ENCODE measurements at regions not wholly inside any gene's neighbourhood (a gene's known extent, or its start where the extent isn't known, plus 50 kb on each side); places are given as distances from the start of the nearest gene placed in this dataset.
"Not testable (repeated sequence)": the region's sequence is repeated elsewhere in the genome, so short reads cannot be mapped to it uniquely, and the experiment has no call there.

DNA sequence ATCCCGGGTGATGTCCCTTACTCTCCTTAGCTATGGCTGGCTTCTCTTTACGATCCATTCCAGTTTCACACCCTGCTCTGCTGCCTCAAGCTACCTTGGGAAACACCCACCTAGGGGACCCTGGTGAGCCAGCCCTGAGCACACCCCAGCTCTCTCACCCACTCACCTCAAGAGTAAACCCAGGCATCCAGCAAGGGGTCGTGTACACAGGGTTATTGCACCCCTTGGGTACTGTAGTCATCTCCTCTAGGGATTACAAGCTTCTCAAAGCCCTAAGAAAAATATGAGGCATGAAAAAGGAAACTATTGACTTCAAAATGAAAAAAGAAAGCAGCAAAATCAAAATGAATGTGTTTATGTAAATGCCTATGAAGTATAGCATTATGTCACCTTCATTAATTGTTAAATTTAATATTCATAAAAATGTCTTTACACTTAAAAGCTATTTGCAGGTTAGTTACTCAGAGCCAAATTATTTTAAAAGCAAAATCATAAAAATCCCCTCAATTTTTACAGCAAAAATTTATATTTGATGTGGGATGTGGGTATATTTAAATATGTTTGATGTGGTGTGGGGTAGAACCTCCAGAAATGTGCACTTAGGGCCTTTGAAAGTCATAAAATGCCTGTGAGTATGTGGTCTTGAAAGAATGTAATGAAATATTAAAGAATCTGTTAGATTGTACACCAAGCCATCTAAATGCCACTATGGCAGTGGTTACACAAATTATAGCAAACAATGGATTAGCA is 190.3 kb downstream of the C1orf94 start:
- FAIRE-seq (no peak), DNase-seq (ENCODE audit: insufficient read length, low spot score) (no peak)

DNA sequence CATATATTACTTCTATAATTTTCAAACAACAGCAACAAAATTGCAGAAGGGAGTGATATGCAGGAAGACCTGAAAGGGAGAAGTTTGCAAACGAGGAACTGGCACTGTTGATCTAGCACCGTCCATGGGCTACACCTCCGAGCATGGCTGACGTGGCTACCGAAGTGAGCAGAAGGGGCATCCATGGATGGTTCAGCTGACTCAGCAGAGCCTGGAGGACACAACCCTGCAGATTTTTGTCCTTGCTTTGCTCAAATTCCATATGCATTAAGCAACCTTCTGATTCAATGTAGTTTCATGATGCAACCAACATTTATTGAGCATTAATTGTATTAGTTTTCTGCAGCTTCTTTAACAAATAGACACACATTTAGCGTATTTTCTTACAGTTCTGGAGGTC is 191.2 kb downstream of the C1orf94 start:
- no peak for FAIRE-seq
- DNase-seq (ENCODE audit: insufficient read length, low spot score): no peak

DNA sequence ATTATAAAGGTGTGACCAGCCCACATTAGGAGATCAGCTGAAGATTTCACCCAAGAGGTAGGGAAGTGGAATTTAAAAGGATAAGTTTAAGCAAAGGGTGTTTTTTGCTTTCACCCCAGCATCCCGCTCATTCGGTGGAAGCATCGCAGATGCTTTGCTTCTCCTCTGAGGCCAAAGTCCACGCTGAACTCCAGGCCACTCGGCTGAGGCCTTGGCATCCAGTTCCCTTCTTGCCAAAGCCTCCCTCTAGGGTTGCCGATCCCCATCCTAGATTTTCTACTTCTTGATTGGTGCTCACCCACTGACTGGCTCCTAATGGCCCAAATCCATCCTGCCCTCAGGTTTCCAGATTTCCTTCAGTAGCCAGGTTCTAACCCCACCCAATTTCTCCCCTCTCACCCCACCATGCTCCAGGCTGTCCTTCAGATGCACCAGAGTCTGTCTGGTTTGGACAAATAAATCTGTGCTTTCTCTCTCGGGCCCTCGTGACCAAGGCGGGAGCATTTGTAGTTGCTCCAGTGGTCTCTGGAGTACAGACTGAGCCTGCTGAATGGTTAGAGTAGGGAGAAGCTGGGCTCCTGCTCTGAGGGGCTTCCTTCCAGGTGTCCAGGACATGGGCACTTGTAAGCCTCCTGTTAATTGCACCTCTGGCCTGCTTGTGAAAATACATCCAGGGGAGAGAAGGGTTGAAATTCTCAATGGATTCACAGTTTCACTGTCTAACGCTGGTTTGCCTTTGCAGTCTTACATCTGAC is 193.2 kb downstream of the C1orf94 start:
- FAIRE-seq (no peak), DNase-seq (ENCODE audit: insufficient read length, low spot score) (no peak)

- DNase-seq (ENCODE audit: insufficient read length, low spot score) (no peak), FAIRE-seq (no peak)
These were observed 194.0 kb downstream of the C1orf94 start for GRCh38 chr1:34370748-34371147.

GRCh38 chr1:34371179-34371578 is 194.5 kb downstream of the C1orf94 start:
- FAIRE-seq; DNase-seq (ENCODE audit: insufficient read length, low spot score): not testable (repeated sequence)

GRCh38 chr1:34371829-34372532 is 195.3 kb downstream of the C1orf94 start:
- no peak for DNase-seq (ENCODE audit: insufficient read length, low spot score)
- FAIRE-seq: no peak

- DNase-seq (ENCODE audit: insufficient read length, low spot score): no peak
- FAIRE-seq: no peak
These were observed 196.2 kb downstream of the C1orf94 start for GRCh38 chr1:34372891-34373290.

DNA sequence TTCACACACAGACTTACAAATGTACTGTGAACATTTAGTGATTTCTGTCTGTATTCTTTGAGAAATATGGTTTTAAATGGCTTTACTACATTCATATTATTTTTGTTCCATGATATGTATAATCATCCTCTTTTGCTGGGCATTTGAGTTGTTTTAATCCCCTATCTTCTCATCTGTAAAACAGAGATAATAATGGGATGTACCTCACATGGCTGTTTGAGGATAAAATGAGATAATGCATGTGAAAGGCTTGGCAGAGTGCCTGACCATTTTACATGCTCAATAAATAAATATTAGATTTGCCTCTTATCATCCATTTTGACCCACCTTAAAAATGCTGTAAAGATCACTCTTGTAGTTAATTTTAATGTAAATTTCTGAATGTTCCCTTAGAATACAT is 197.2 kb downstream of the C1orf94 start:
- FAIRE-seq (no peak), DNase-seq (ENCODE audit: insufficient read length, low spot score) (no peak)

DNA sequence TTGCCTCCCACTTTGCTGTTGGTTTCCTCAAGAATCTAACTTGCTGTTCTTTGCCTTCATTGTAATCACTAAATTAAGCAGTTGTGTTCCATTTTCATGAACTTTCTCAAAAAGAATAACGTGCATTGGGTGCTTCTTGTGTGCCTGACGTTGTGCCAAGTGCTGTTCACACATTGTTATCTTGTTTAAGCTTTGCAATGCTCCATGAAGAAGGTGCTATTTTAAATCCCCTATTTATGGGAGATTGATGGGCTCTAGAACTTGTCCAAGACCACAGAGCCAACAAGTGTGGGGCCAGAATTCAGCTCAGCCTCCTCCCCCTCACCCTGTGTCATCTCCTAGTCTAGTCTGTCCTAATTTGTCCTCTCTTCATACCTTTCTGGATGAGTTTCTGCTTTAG is 199.8 kb downstream of the C1orf94 start:
- no peak for FAIRE-seq
- no peak for DNase-seq (ENCODE audit: insufficient read length, low spot score)

GRCh38 chr1:34378968-34379856 is 202.5 kb downstream of the C1orf94 start:
- FAIRE-seq (no peak), DNase-seq (ENCODE audit: insufficient read length, low spot score) (no peak)

DNA sequence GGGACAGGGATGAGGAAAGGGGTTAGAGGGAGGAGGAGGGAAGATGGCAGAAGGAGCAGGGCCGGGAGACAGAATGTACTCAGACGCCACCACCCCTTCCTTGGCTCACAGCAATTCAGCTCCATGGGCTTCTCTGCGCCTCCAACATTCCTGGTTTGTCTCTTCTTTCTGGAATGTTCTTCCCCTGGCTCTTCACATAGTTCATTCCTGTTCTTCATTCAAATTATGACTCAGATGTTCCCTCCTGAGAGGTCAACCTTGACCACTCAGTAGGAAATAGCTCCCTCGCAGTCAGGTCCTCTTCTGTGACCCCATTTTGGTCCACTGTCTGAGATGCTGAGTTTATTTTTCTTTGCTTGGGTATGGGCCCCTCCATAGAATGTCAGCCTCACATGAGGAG is 203.2 kb downstream of the C1orf94 start:
- no peak for DNase-seq (ENCODE audit: insufficient read length, low spot score)
- no peak for FAIRE-seq

DNA sequence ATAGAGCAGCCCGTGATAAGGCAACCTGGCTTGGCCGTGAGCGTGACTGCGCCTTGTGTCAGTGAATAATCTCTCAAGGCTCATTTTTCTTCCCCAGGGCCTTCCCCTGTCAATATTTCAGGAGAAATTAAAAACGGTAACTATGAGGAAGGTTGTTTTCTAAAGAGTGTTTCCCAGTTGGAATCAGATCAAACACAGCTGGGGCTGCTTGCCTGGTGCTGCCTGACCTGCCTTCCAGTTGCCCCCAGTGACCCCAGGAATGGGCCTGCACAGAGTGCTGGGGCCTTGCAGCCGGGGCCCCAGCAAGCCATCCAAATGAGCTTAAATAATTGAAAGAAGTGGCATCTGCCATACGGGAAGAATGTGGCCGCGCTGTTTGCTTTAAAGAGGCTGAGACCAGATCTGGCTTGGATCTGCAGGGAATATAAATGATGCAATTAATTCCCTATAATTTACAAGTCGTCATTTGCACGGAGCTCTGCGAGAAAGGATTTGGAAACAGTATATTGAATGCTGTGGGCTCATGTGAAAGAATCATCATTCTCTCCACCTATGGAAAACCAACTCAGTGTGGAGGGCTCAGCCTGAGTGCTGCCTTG is 203.9 kb downstream of the C1orf94 start:
- no peak for DNase-seq (ENCODE audit: insufficient read length, low spot score)
- no peak for FAIRE-seq

DNA sequence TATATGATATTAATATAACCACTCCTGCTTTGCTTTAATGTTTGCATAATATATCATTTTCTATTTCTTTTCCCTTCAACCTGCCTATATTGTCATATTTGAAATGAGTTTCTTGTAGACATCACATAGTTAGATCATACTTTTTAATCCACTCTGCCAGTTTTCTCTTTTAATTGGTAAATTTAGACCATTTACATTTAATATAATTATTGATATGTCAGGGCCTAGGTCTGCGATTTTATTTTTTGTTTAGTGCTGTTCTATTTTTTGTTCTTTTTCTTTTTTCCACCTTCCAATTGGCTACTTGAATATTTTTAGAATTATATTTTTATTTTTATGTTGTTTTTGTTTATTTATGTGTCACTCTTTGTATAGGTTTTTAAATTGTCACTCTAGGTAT is 213.3 kb downstream of the C1orf94 start:
- no peak for DNase-seq (ENCODE audit: insufficient read length, low spot score)

DNA sequence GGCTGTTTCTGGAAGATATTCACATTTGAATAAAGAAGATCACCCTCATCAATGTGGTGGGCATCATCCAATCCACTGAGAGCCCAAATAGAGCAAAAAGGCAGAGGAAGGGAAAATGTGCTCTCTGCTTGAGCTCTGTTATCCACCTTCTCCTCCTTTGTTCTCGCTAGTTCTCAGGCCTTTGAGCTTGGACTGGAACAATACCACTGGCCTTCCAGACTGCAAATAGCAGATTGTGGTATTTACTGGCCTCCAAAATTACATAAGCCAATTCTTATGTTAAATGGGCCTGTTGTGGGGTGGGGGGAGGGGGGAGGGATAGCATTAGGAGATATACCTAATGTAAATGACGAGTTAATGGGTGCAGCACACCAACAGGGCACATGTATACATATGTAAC is 219.3 kb downstream of the C1orf94 start:
- DNase-seq (ENCODE audit: insufficient read length, low spot score) (no peak), FAIRE-seq (no peak)

More for the DNA sequence above, 213.3 kb downstream of the C1orf94 start:
- no peak for FAIRE-seq

- FAIRE-seq: no peak
- DNase-seq (ENCODE audit: insufficient read length, low spot score): no peak
These were observed 221.7 kb downstream of the C1orf94 start for GRCh38 chr1:34398241-34398915.

DNA sequence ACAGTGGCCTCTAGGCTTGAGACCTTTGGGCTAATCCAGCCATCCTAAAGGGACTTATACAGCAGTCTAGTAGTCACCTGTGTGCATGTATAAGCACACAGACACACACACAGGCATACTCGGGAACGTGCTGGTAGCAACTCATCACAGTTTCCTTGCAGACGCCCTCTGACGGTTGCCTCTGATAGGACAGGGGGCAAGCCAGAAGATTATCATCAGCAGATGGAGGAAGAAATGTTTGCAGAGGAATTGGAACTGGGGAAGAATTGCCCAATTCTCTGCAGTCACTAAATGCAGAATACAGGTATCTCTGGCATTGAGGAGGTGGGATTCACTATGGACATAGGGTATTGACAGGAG is 222.2 kb downstream of the C1orf94 start:
- no peak for FAIRE-seq
- no peak for DNase-seq (ENCODE audit: insufficient read length, low spot score)

- FAIRE-seq (no peak), DNase-seq (ENCODE audit: insufficient read length, low spot score) (no peak)
These were observed 224.0 kb downstream of the C1orf94 start for GRCh38 chr1:34400675-34401074.

DNA sequence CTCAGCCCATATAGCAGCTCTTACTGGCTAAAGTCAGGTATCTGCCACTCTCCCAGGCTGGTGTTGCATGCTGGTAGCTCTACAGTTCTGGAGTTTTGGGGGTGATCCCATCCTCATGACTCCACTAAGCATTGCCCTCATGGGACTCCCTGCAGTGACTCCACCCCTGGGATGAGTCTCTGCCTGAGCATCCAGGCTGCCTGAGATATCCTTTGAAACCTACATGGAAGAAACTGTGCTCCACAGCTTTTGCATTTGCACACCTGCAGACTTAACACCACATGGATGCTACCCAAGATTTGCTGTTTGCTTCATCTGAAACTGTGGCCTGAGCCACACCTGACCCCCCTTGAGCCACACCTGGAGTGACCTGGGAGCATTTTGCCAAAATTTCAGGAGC is 226.4 kb downstream of the C1orf94 start:
- DNase-seq (ENCODE audit: insufficient read length, low spot score) (no peak), FAIRE-seq (no peak)

- DNase-seq (ENCODE audit: insufficient read length, low spot score) (no peak), FAIRE-seq (no peak)
These were observed 228.1 kb downstream of the C1orf94 start for GRCh38 chr1:34404804-34405203.

Data from GM19239 (cell line).